NCI-H2107 treated with DMSO at 0.1 percent for 48 hours (cell line): ENCODE measurements at regions not wholly inside any gene's neighbourhood (a gene's known extent, or its start where the extent isn't known, plus 50 kb on each side); places are given as distances from the start of the nearest gene placed in this dataset.

Experiments used
- DNase-seq: peaks from one replicate; lab custom pipeline; 2025; ENCODE audit not compliant: unreplicated experiment; lab: John Stamatoyannopoulos, UW

DNA sequence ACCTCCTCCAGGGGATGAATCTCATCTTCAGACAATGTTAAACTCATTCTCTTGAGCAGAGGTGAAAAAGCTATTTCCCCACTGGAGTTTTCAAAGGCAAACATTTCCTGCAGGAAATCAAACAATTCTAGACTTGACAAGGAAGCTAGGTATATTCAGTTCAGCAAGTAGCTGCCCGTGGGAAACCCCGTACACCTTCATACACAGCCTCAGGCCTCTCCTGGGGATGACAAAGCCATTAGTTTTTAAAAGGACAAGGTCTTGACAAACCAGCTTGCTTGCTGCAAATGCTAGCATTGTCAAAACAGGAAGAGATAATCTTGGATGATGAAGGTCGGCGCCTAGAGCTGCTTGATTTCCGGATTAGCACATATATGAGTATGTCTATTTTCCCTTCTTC is 1630.8 kb upstream of the TENM4 start:
- DNase-seq, result no peak

DNA sequence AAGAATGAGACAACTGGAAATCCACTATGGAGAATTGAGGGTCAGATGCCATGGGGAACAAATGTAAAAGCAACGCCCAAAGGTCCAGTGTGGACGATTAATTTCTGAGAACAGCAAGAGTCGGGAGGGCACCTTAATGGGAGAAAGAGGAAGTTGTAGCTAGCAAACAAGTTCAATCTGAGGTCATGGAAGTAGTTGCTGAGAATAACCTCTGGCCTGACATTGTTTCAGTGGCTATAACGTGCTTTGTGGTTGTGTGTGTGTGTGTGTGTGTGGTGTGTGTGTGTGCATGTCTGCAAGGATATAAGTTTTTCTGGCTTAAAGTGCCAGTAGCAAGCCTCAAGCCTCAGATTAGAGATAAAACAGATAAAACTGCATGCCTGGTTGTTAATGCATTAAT is 1630.1 kb upstream of the TENM4 start:
- no peak for DNase-seq

DNA sequence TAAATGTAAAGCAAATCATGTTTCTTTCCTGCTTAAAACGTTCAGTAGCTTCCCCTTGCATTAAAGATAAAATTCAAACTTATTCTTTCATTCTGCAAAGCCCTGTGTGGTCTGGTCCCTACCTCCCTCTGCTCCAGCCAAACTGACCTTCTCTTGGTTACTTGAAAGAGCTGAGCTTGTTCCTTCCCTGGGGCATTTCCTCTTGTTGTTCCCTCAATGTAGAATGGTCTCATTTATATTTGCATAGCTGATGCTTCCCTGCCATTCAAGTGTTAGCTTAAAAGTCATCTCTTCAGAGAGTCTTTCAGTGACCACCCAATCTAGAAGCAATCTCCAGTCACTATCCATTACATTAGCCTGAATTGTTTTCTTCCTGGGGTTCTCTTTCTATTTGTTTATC is 1618.5 kb upstream of the TENM4 start:
- DNase-seq, result no peak

DNA sequence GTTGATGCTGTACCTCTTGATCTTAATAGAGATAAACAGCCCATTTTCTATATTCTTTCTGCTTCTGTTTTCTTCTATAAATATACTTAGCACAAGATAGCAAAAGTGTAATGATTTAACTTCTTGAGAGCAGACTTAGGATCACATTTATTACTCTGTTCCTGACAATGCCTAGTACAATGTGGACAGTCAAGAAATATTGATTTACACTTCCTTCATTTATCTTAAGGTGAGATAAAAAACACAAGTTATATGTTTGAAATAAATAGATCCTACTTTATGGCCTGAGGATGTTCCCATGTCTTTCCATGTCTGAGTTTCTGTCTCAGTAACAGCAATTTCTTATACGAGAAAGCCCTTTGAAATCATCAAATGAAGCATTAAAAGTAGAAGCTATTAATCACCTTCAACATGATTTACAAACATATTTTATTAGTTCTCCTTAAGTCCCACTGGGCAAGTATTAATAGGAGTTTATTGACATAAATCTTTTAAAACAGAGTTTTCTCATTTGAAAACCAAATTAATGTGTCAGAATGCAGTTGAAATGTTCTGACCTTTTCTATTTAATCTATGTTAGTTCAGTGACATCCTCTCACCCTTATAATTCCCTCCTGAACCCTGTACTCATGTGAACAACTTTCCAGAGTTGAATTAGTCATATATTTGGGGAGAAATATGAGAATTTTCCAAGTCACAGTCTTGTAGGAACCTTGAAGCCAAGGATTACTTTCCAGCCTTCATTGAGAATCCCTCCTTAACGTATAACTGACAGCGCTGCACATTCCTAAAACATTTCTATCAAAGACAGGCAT is 1611.7 kb upstream of the TENM4 start:
- no peak for DNase-seq

DNA sequence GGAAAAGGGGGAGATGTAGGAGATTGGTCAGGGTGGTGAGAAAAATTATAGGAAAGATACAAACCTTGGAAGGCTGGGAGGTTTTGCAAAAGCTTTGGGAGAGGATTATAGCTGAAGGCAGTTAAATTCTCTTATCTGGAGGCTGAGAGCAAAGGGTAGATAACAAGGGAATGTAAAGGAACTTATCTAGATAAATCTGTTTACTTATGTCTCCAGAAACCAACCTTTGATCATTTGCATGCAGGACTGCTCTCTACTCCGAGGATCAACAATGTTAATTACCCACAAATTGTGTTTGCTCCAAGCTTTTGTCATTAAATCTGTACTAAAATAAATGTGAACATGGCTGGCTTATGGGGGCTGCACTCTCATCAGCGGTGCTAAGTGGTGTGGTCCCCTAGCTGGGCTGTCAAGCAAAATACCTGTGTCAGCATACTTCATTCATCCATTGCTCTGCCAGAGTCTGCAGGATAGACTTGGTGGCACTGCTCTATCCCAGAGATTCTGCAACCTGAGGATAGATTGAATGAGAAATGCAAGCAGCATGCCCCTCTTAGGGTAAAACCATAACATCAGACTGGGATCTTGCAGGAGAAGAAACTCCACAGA is 1599.2 kb upstream of the TENM4 start:
- DNase-seq, result no peak

DNA sequence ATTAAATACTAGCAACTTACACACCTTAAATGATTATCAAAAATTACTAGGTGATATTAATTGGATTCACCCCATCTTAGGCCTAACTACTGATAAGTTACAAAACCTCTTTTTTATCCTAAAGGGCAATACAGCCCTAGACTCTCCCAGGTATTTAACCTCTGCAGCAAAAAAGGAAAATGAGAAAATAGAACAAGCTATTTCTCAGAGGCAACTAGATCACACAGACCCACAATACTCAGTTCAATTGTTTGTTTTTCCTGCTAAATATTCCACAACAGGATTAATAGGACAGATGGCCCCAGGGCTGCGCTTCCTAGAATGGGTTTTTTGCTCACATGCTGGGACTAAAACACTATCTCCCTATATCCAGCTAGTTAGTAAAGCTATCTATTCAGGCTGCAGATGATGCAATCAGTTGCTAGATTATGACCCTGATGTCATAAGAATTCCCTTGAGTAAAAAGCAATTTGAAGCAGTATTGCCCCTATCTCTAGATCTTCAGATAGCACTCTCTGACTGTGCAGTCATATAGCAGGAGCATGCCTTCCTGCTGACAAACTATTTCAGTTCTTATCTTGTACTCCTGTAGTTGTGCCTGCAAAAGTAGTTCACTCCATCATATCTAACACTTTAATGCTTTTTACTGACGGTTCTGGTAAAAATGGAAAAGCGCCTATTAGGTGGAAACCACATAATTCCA is 1595.5 kb upstream of the TENM4 start:
- DNase-seq, result no peak

DNA sequence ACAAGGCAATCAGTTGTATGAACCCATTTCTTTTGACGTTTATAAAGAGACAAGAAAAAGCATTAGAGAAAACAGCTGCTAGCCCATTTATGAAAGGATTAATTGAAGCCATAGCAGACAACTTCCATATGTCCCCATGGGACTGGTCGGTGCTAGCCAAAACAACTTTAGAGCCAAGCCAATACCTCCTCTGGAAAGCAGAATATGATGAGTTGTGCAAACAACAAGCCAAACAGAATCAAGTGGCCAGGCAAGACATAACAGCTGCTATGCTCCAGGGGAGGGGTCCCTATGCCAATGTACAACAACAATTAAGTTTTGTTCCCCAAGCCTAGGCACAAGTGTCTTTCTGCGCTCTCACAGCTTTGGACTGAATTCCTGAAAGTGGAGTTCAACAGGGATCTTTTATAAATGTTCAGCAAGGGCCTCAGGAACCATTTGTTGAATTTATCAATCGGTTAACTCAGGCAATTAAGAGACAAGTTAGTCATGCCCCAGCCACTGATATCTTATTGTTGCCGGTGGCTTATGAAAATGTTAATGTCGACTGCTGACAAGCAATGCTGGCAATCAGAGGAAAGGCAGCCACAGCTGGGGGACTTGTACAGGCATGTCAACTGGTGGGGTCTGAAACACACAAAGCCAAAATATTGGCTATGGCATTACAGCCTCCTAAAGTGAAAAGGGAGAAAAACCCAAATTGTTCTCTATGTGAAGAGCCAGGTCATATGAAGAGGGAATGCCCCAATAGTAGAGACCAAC is 1593.1 kb upstream of the TENM4 start:
- DNase-seq, result no peak

DNA sequence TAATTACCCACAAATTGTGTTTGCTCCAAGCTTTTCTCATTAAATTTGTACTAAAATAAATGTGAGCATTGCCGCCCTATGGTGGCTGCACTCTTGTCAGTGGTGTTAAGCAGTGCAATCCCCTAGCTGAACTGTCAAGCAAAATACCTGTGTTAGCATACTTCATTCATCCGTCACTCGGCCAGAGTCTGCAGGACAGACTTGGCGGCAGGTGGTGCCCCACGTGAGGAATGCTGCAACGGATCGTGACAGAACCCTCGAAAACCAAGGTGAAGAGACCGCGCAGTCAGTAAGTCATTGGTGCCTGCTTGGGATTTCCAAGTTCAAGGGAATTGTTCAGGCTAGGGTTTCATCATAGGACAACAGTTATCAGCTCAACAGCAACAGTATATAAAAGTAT is 1592.1 kb upstream of the TENM4 start:
- no peak for DNase-seq

DNA sequence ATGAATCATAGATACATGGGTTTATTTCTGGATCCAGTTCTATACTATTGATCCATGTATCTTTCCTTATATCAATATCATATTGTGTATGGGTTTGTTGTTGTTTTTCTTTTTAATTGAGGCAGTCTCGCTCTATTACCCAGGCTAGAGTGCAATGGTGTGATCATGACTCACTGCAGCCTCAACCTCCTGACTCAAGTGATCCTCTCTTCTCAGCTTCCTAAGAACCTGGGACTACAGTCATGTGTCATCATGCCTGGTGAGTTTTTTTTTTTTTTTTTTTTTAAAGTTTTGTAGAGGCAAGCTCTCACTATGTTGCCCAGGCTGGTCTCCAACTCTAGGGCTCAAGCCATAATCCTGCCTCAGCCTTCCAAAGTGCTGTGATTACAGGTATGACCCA is 1589.4 kb upstream of the TENM4 start:
- DNase-seq, result no peak

DNA sequence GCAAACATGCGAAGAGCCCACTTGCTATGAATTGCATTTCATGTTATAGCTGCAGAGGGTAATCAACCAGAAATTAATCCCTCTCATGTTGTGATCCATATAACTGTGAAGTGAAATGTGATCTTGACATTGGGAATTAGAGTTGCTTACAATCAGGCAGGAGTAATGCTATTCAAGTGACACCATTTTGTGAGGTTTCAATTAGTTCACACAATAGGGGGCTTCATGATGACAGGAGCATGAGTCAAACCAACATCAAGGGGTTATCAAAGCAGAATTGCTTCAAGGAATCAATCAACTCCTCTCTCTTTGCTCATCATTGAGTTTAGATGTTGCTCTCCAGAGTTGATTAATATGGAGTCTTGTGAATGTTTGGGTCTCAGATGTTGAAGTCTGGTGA is 1585.2 kb upstream of the TENM4 start:
- DNase-seq, result no peak

DNA sequence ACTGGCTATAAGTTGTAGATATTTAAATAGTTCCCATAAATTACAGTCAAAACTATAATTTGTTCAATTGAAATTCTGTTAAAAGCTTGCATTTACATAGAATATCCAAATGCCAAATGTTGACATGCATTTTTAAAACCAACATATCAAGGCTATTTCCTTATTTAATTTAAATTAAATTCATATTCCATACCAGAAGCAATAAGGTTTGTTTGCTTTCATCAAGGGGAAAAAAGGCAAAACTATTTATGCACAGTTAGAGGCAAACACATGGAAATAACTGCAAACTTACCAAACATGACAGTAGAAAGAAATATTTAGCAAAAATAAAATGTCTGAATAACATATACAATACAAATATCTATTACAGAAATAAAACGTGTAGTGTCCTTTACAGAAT is 1581.2 kb upstream of the TENM4 start:
- DNase-seq, result no peak

DNA sequence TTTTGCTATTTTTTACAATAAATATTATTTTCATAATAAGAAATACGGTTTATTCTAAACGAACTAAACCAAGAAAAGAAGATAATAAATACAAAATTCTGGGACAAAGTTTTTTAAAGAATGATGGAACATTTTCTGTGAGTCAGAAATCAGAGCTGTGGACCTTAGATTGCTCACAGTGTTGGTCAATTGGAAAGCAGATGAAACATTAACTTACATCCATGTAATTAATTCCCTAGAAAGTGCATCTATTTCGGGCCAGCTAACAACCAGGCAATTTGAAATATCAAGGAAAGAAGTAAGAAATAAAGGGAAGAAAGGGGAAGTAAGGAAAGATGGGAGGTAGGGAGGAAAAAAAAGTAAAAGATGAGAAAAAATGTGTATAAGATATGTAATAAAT is 1569.8 kb upstream of the TENM4 start:
- no peak for DNase-seq

DNA sequence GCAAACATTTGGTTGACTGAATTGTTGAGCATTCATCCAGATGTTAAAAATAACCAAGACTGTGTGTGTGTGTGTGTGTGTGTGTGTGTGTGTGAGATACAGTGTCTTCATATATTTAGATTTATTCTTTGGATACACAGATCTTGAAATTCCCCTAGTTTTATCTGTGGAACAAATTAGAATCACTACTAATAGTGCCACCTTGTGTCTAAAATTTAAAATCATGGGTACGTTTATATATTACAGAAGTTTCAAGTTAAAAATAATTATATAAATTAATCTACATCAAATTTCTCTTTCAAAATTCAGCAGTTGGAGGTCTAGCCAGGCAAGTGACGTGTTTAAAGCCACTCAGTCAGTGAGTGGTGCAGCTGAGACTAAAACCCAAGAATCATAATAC is 1566.2 kb upstream of the TENM4 start:
- peak; percentile 0 for DNase-seq

DNA sequence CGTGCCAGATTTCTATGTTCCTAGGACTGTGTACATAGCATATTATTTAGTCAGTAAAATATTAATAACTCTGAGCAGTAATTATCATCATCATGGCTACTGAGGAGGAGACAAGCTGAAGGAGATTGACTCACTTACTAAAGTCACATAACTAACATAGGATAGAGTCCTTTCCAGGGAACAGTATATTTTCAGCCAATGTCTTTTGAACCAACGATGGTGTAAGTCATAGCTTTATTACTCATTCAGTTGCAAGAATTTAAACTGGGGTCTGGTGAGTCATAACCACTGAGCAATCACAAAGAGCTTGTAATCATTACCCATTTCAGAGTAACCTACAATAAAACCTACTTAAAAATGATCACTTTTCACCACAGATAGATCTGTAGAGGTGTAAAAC is 1564.8 kb upstream of the TENM4 start:
- DNase-seq, result no peak

DNA sequence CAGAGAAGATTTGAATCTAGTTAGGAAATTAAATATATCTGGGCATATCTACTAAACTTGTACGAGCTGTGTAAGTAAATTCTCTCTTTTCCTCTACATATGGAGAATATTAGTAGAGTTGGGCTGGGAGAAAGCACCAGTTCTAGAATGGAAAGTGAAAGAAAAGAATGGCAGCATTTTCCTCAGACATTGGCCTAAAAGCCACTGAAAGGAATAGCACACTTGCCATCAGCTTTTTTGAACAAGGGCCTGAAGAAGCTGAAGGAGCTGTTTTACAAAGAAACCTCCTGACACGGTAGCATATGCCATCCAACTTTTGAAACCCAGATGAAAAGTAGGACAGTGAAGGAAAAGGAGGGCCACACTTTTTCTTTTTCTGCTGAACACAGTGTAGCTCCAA is 1563.7 kb upstream of the TENM4 start:
- no peak for DNase-seq

DNA sequence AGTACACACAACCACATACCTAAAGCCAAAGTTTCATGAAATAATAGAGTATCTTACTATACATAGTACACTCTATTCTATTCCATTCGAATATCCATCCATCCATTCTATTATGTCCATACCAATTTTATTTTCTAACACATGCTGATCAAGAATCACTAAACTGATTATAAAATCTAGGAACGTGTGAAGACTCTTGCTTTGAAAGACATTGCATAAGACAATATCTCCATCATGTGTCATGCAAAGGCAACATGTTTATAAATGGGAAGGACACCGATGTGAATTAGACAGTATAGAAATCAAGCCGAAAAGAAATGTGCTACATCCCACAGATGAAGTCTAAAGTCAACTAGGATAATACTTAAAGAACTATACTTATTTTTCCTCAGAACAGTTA is 1561.5 kb upstream of the TENM4 start:
- no peak for DNase-seq

DNA sequence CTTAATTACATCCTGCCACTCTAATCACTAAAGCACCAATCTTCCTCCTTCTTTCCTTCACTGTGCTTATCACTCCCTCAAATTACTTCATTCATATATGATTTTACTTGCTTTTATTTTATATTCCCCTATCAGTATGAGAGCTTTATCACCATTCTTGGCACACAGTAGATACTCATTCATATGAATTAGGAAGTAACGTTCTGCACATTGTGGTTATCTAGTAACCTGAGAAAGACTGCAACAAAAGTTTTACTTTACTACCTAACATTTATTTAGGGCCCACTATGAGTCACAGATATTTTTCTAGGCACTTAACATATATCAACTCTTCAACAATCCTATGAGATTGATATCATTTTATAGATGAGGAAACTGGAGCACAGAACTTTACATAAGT is 1559.9 kb upstream of the TENM4 start:
- DNase-seq, result no peak

DNA sequence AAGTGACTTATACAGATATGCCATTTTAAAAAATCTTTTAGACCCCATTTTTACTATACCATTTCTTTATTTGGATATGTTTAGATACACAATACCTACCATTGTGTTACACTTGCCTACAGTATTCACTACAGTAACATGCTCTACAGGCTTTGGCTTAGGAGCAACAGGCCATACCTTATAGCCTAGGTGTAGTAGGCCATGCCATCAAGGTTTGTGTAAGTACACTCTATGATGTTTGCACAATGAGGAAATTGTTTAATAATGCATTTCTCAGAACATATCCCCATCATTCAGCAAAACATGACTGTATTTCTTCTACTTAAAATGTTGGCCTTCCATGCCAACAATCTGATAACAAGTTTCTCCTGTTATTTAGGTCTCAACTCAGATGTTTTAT is 1559.5 kb upstream of the TENM4 start:
- no peak for DNase-seq

DNA sequence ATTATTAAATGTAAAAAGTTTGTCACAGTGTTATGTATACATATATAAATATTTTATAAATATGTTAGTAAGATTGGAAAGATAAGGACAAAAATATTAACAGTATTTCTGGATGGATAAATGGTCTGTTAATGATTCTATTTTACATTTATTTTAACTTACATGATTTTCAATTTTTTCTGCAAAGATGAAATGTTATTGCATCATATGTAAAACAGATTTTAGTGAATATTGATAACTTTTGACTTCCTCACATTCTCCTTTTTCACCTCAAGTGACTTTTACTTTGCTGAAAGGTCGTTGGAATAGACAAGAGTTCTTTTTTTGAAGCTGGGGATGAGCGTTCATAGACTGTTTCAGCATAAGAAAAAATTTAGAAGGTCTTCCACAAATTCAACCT is 1554.7 kb upstream of the TENM4 start:
- no peak for DNase-seq

DNA sequence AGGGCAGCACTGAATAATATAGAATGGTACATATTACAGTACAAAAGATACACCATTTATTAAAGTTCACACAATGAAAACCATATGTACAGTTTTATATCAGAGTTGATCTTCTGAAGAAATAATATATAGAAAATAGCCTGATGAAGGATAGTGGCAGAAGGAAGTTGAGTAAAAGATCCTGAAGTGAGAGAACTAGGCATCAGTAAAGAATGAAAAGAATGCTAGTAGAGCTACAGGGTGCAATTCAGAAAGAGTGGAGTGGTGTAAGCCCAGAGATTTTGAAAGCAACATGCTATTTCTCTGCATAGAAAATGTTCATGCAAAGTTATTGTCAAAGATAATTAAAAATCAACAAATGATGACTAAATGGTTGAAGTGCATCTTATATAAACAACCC is 1552.7 kb upstream of the TENM4 start:
- no peak for DNase-seq

DNA sequence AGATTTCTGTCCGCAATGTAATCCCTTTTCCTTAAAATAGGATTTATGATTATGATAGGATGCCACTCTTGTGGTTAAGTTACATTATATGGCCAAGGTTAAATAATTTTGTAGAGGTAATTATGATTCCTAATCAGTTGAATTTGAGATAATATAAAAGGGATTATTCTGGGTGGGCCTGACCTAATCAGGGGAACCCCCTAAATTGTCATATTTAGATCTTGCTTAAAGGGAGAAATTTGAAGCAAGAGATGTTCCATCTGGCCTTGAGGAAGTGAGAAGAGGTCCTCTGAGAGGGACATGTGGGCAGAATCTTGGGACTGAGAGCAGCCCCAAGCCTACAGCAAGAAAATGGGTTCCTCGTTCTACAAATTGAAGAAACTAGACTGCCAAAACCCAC is 1550.1 kb upstream of the TENM4 start:
- DNase-seq, result no peak

DNA sequence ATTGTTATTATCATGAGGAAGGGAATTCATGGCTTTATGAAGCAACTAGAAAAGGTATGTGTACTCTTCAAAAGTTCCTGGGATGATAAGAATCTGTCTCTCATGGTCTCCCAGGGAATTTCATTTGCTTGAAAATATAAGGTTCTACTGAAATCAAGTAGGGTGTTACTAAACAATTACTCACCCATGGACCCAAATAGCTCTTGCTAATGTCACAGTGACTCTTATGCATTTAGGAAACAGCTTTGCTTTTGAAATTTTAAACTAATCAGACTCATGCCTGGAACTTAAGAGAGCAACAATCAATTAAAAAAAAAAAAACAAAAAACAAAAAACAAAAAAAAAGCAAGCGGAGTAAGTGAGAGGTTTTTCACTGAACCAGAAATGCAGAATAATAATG is 1546.3 kb upstream of the TENM4 start:
- DNase-seq, result no peak
